GM19438 (cell line): ENCODE measurements at regions not wholly inside any gene's neighbourhood (a gene's known extent, or its start where the extent isn't known, plus 50 kb on each side); places are given as distances from the start of the nearest gene placed in this dataset.
"Not testable (repeated sequence)": the region's sequence is repeated elsewhere in the genome, so short reads cannot be mapped to it uniquely, and the experiment has no call there.

Experiments used
- ATAC-seq: cut with Tn5 transposase; IDR thresholded peaks from one replicate; pipeline ENCODE4 v1.9.1; 2021; ENCODE audit warnings: low read depth; ENCODE audit not compliant: unreplicated experiment

DNA sequence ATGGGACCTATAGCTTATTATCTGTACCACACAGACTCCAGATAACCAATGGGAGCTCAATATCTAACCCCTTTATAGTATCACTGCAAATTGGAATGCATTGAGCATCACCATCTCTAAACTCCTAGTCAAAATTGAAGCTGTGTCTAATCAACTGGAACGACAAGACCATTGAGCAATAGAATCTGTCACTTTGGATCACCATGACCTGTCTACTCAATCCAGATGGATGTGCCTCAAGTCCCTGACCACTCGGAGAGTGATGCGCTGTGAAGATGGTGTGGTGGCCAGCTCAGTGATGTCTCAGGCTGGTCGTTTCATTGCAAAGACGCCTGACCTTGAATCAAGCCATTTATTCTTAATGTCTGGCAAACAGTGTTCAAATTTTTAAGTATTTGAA, 160.5 kb downstream of the SEMA6D start:
- ATAC-seq: no peak

DNA sequence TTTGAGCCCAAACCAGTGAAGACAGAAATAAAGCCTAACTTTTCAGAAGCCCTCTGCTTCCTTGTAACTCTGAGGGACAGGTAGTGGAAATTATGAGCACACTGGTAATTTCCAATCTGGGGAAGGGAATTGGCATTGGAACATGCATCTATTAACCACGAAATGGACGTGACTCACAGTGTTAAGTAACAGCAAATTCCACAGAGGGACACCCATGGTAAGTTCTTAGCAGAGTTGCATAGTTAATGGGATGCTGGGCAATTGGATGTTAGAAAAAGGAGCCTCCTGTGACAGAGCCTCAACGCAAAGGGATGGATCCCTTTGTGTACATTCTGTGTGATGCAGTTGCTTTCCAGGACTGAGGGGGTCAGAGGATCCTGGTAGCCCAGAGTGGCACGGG, 168.6 kb downstream of the SEMA6D start:
- ATAC-seq: no peak

DNA sequence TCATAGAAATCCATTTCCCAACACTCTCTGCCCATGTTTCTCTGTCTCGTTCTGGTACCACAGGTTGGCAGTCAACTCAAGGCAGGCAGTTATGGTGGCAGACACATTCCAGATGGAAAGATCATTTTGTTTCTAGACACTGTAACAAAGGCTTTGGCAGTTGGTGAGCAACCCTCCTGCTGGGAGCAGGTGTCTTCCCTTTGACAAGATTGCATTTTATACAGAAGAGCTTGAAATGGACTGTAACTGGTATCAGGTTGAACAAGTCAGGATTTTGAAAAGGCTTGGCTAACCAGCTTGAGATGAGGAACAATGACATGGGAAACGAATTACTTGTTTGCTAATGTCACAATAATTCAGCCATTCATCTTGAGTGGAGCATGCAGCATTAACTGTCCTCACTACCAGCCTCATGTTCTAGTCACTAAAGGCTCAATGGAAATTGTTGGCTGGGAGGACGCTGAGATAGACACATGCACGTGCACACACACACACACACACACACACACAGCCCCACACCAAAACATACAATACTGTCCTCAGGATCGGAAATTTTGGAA, 170.0 kb downstream of the SEMA6D start:
- ATAC-seq: no peak

DNA sequence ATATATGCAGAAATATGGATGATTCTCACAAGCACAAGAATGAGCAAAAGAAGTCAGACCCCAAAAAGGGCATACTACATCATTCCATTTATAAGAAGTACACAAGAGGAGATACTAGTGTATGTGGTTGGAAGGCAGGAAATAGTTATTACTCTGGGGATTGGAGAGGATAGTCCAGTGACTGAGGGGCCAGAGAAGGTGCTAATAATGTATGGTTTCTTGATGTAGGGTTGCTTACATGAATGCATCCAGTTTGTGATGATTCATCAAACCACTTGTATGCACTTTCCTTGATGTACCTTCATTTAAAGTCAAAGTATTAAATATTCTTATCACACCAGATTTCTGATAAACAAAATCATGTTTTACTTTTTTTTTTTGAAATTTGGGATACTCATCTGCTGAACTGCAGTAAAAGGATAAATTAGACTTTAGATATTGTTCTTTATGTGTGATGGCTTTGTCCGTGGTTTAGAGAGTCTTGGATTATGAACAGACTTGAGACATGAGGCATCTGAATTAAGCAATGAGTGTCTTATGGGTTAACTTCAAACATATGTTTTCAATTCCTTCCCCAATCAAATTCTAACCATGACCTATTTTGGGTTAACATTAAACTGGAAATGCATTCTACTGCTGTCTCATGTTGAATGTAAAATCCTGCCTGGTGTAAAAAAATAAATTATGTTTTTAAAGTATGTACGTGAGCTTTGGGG, 171.2 kb downstream of the SEMA6D start:
- no peak for ATAC-seq

DNA sequence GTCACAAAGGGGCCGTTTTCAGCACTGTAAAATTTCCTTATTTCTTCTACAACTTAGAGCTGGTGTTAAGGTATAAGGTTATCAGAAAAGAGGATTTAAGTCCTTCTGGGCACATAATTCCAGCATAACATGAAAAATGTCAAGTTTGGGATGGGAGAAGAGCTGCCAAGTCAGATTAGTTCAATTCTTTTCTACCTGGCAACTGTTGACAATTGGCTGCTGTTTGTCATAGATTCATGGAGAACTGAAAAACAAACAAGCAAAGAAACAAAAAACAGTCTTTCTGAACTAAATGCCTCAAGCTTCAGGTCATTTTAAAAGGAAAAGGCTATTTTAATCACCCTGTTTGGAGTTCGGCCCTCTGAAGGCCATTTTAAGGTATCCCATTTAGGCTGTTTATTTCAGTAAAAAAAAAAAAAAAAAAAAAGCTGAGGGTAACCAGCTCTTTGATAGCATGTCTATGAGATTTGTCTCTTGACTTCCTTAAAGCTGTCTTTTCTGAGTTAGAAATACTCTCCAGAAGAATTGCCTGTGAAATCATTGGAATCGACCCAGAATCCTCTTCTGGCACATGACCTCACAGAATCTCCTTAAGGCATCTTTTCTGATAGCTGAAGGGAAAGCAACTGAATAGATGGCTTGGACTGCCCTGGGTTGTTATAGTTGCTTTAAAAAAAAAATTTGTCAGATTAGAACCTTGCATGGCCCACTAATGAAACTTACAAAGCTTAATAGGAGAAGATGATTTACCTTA, 173.3 kb downstream of the SEMA6D start:
- ATAC-seq: no peak

DNA sequence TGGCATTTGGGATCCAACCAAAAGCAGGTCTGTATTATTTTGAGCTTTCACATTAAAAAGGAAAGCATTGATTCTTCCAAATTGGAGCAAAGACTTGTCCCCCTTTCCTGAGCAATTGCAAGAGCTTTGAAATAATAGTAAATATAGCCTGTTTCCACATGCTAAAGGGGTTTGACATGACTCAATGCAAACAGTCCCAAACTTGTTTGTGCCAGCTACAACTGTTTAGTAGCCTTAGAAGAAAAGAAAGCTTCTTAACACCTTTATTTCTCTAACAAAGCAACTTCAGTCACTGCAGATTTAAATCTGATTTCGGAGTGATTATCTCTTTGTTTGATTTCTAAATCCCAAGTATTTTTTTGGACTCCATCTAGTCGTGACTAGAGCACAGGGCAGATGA, 180.2 kb downstream of the SEMA6D start:
- no peak for ATAC-seq

DNA sequence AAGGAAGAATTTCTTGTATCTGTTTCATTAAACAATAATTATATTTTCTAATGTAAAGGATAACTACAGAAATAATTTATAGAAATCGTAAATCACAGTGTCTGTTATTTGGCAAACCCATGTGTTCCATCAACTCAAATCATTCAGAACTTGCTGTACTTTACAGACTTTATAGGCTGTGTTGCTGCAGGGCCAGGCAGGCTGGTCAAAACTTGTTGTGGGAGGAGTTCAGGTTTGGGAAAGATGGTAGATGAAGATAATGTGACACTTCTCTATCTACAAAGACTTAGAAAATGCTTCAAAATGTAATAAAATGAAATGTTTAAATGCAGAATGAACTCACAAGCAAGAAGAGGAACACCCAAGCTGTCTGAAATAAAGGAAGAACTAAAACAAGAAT, 183.4 kb downstream of the SEMA6D start:
- no peak for ATAC-seq

DNA sequence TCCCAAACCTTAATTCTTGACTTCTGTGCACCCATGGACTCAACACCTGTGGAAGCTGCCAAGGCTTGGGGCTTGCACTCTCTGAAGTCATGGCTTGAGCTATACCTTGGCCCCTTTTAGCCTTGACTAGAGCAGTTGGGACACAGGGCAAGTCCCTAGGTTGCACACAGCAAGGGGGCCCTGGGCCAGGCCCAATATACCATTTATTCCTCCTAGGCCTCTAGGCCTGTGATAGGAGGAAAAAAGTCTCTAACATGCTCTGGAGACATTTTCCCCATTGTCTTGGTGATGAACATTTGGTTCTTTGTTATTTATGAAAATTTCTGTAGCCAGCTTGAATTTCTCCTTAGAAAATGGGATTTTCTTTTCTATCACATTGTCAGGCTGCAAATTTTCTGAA, 186.1 kb downstream of the SEMA6D start:
- ATAC-seq: no peak

DNA sequence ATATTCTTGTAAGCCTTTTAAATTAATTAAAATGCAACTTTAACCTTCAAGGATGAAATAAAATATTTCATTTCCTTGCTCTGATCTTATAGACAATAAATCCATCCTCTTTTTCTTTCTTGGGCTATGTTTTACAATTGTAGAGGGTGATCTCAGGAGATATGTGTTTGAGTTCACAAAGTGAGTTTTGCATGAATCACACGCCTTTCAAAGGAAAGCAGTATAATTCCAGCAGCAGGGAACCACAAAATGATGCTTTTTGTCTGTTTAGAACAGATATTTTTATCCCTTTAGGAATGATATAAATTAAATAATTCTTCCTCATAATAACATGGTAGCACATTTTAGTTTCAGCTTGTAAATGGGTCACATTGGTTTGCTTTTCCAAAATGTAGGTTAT, 191.2 kb downstream of the SEMA6D start:
- no peak for ATAC-seq

DNA sequence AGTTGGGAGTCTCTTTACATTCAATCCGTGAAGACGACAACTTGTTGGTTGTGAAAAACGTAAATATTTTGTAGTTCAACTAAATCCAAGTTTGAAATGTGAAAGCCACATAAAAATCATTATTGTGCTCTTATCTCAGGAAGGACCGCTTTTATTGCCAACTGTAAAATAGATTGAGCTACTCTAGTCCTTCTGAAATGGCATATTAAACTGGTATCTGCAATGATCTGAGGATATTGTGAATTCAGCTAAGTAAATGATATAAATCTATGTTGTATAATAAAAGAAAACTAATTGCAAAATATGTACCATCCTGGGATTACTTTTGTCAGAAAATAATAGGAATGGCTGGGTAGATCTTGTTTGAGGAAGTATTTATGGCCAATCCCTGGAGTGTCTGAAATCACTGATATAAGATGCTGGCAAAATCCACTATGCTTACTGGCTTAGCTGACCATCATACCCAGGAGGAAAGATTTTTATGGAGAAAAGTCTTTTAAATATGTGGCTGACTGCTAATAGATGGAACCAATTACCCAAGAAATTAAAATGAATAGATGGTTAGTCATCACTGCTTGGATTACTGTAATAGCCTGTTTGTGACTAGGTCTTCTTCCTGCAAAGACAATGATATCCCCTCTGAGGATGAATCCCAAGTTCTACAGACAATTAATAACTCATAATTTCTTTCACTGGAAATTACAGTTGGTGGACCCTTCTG, 191.8 kb downstream of the SEMA6D start:
- no peak for ATAC-seq

DNA sequence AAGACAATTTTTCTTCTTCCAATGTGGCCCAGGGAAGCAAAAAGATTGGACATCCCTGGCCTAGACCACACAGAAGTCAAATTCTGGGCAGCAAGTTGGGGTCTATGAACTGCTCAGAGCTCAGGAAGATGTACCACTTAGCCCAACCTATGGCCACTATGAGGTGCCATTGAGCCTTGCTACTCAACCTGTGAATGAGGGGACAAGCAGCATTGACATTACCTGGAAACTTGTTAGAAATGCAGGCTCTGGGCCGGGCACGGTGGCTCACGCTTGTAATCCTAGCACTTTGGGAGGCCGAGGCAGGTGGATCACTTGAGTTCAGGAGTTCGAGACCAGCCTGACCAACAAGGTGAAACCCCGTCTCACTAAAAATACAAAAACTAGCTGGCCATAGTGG, 195.6 kb downstream of the SEMA6D start:
- ATAC-seq: not testable (repeated sequence)

DNA sequence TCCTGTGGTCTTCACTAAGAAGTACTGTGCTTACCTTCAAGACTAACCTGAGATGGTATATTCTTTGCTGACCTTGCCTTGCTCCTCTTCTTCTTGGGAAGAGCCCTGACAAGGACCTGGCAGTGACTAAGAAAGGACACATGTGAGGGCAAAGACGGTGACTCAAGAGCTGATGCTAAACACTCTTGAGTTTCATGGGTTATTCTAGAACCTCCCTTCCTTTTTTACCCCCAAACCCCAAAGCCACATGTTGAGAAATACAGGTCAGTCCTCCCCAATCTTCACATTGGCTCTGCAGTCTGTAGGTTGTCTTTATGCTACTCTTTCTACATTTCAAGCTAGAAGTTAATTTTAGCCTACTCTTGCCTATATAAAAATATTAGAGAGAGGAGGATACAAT, 200.6 kb downstream of the SEMA6D start:
- ATAC-seq: no peak

DNA sequence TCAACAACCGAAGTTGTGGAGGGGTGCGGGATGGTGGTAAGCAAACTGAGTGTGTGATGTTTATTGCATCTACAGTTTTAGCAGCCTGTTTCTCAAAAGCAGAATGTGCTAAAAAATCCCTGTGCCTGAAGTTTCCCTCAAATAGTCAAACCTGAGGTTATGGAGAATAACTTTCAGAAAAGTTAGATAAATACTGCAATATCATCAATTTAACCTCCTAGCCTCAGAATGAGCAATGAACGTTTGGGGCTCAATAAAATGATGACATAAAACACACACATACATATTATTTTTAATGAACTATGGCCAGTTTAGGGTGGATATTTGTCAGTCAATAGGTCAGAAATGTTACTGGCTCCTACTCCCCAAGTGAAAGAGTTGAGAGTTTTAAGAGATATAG, 201.6 kb downstream of the SEMA6D start:
- ATAC-seq: no peak

DNA sequence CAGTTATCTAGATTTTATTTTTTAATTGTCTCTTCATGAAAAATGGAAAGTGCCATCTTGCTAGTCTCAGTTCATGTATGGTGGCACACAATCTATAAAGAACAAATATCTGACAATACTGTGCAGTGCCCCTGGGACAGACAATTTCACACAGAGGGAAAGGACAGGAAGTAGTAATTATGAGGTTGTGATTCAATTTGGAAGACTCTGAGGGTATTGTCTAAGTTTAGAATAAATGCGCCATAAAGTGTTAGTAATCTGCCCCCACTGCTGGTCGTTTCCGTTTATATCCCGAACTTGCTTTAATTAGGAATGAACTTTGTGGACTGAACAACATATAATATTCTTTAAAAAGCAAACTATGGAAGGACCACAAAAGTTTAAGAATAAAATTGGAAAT, 196.4 kb upstream of the SLC24A5 start:
- ATAC-seq: no peak

DNA sequence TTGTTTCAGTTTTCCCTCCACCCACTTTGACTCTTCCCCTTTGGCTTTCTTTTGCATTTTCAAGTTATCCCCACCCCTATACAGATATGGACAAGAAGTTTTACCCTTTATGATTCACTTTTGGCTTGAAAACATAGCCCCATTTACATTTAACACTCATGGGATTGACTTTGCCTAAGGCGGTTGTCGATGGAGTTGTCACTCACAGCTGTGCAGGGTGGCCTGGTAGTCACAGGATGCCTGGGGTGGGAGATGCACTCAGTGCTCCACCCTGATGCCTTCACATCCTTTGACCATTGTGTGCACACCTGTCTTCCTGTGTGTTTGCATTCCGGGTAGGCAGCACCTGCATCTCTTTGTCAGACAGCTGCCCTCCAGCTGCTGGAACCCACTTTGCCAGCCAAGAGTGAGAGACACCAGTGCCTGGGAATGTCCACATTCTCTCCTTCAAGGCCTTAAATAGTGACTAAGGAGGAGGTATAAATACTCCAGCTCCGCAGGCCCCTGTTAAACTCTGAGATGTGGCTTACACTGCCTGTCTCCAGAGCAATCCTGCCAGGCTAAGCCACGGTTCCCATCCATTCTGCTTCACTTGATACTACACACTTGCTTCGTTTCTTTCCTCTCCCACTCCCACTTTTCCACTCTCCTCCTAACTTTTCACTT, 191.5 kb upstream of the SLC24A5 start:
- ATAC-seq: no peak

DNA sequence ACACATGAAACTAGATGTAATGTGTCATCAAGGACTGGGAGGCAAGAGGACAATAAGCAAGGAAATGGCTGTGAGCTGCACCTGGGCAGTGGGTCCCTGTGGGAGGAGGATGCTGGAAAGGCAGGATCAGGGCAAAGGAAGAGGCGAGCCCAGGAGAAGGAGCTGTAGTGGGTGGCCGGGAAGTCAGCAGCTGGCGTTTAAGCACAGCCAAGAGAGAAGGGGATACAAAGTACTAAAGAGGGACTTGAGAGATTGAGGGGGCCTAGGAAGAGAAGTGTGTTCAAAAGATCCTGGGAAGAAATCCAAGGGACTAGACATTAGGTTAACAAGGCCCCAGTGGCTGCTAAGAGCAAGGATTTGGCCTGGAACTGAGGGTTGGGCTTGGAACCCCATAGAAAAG, 188.5 kb upstream of the SLC24A5 start:
- no peak for ATAC-seq

DNA sequence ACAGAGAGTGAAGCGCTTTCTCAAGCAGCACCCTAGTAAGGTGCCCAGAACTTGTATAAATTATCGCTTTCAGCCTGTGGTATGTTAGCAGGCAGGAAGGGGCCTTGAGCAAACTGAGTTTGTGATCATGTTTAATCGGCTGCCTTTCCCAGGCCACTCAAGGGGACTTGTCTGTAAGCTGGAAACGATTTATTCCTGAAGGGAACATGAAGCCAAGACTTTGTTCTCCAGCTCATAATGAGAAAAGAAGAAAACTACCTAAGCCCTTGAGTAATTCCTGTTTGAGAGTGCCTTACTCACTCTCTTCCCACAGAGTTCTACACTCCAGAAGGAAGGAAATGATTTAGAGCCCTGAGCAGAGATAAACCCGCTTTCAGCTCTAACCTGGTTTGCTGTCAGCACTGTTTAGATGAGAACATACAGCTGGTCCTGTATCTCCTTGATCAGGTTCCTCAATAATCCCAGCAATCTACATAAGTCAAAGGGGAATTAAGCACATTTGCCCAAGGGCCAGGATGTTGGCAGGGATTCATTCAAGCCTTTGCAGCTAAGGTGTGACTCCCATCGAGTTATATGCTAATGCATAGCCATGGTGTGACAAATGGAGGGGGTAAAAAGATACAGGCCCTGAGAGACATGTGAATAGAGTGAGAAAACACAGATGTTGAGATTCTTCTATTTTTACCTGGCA, 187.7 kb upstream of the SLC24A5 start:
- ATAC-seq: no peak

DNA sequence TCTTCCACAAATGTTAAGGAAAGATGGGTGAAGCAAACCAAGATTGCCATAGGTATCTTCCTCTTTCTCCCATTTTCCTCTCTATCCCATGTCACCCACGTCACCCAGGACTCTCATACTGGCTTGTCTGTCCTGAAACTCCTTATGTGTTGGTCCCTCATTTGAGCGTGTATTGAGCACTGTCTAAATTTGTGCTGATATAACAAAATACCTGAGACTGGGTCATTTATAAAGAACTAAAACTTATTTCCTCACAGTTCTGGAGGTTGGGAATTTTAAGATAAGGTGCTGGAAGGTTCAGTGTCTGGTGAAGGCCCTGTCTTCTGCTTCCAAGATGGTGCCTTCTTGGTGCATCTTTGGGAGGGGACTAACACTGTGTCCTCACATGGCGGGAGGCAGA, 186.9 kb upstream of the SLC24A5 start:
- ATAC-seq: no peak

DNA sequence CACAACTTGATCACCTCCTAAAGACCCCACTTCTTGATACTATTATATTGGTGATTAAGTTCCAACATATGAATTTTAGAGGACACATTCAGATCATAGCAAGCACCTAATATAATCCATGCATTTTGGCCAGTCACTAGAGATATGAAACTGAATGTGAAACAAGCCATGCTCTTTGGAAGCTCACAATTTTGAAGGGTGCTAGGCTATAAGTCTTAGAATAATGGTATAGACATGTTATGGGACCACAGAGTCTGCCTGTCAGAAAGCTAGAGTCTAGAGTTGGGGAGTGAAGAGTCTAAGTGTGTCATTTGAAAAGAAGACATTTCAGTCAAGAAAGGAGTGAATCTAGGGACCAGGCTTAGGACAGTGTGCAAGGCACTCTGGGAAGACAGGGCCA, 186.4 kb upstream of the SLC24A5 start:
- ATAC-seq: no peak

DNA sequence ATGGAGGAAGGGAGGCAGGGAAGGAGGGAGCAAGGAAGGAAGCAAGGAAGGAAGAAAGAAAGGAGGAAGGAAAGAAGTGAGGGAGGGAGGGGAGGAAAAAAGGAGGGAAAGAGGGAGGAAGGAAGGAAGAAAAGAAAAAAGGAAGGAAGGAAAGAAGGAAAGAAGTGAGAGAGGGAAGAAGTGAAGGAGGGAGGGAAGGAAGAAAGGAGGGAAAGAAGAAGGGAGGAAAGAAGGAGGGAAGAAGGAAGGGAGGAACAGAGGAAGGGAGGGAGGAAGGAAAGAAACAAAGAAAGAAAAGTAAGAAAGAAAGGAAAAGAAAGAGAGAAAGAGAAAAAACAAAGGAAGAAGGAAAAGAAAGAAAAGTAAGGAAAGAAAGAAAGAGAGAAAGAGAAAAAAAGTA, 183.0 kb upstream of the SLC24A5 start:
- no peak for ATAC-seq
